ENCODE measurements at regions not wholly inside any gene's neighbourhood (a gene's known extent, or its start where the extent isn't known, plus 50 kb on each side); places are given as distances from the start of the nearest gene placed in this dataset.
"Not testable (repeated sequence)": the region's sequence is repeated elsewhere in the genome, so short reads cannot be mapped to it uniquely, and the experiment has no call there.

DNA sequence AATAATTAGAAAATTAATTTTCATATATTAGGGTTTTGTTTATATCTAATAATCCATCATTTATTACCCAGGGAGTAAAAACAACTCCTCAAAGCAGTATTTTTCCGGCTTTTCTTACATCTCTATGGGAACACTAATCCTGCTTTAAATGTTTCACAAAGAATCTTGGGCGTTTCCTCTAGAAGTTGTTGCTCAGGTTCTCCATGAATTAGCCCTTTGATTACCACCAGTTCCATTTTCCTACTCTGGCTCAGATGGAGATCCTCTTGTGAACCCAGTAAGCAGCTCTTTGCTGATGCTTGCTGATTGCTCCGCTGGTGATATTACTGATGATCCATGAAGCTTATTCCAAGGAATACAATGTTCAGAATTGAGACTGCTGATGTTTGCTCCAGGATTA is 78.5 kb upstream of the PKP2 start:
- H3K4me3 Mint-ChIP-seq: no peak overlapping the region
- no peak overlapping the region for H3K27ac Mint-ChIP-seq
- H3K4me1 Mint-ChIP-seq: no peaks in the 10 kb centered on the region
- CTCF ChIA-PET: no interaction called here
- H3K27me3 Mint-ChIP-seq: no peaks in the 10 kb centered on the region
- no peaks in the 10 kb centered on the region for H3K36me3 Mint-ChIP-seq (ENCODE audit: low read depth)
- ATAC-seq (no peak), DNase-seq (no peak)
- intact Hi-C loops (cut with DNase I, micrococcal nuclease): no loop called here
- POLR2A ChIA-PET: no interaction called here
- no peaks in the 10 kb centered on the region for H3K9me3 Mint-ChIP-seq (ENCODE audit: low read depth)

DNA sequence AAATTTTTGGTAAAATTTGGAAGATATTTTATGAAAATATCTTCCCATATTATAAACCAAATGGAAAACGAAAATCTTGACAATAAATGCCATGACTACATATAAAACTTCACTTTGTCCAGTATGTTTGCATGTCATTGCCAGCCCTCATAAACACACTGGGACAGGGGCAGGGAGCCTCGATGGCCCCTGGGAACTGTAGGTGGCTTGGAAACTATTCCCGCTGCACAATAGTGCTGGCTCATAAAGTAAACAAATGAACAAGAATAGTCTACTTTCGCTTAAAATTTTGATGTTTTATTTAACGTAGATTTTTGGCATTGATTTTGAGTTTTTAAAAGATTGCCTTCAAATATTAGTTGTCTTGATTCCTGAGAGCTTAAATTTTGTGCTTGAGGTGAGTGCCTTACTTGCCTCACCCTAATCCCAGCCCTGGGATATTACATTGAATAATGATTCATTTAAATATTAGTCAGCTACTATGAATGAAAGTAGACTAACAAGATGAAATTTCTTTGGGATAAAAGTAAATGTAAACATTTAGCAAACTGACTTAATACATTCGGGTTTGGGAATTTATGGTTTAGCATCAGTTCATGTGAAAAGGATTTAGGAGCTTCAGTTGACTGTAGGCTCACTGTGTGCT is 74.0 kb upstream of the PKP2 start:
- H3K4me3 Mint-ChIP-seq: no peak overlapping the region
- ATAC-seq (no peak), DNase-seq (no peak)
- intact Hi-C loops (cut with DNase I, micrococcal nuclease): no loop called here
- no peaks in the 10 kb centered on the region for H3K9me3 Mint-ChIP-seq (ENCODE audit: low read depth)
- H3K36me3 Mint-ChIP-seq (ENCODE audit: low read depth): no peaks in the 10 kb centered on the region
- H3K4me1 Mint-ChIP-seq: no peaks in the 10 kb centered on the region
- CTCF ChIA-PET: interaction anchor here (0.5 to 0.7 kb wide), 2 partner anchors 63 to 981 kb away, joined by 3 read pairs; no protein-coding TSS in a partner anchor
- H3K27ac Mint-ChIP-seq: no peak overlapping the region
- peaks cover 2% of the 10 kb centered on the region for H3K27me3 Mint-ChIP-seq
- POLR2A ChIA-PET: no interaction called here

DNA sequence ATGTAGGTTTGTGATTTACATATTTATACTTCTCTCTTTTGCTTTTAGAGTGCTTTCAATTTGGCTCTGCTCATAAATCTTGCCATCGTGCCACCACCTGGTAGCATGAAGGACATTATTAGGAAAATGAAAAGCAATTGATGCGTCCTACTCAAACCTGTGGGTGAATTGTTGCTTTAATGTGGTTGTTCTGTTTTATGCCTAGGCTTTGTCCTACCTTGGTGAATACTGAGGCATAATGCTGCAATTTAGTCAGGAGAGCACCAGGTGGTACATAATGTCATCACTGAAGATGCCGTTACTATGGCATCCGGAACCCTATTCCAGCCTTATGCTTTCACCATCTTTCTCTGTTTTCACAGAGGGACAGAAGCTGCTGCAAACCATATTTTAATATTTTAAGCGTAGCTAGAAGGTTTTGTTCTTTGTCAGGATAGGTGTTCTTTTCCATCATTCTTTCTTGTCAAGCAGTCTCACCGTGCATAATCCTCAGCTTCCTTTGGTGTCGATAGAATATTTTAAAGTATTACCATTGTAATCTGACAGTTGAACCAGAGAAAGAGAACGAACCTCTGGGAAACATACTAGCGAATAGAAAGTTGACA is 68.5 kb upstream of the PKP2 start:
- no peak overlapping the region for H3K27ac Mint-ChIP-seq
- H3K4me1 Mint-ChIP-seq: no peaks in the 10 kb centered on the region
- no peak for ATAC-seq

DNA sequence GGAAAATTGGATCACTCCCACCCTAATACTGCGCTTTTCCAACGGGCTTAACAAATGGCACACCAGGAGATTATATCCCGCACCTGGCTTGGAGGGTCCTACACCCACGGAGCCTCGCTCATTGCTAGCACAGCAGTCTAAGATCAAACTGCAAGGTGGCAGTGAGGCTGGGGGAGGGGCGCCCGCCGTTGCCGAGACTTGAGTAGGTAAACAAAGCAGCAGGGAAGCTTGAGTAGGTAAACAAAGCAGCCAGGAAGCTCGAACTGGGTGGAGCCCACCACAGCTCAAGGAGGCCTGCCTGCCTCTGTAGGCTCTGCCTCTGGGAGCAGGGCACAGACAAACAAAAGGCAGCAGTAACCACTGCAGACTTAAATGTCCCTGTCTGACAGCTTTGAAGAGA is 59.8 kb upstream of the PKP2 start:
- ATAC-seq; H3K36me3 Mint-ChIP-seq (ENCODE audit: low read depth); H3K4me3 Mint-ChIP-seq; H3K27ac Mint-ChIP-seq; DNase-seq; CTCF ChIA-PET; intact Hi-C loops (cut with DNase I, micrococcal nuclease); H3K4me1 Mint-ChIP-seq; POLR2A ChIA-PET; H3K27me3 Mint-ChIP-seq; H3K9me3 Mint-ChIP-seq (ENCODE audit: low read depth): not testable (repeated sequence)

More for the DNA sequence above, 68.5 kb upstream of the PKP2 start:
- ChIA-PET CTCF (no interaction called here), POLR2A (no interaction called here)
- intact Hi-C loops (cut with DNase I, micrococcal nuclease): no loop called here
- H3K27me3 Mint-ChIP-seq: peaks cover 2% of the 10 kb centered on the region
- no peak overlapping the region for H3K4me3 Mint-ChIP-seq
- no peaks in the 10 kb centered on the region for H3K36me3 Mint-ChIP-seq (ENCODE audit: low read depth)
- no peak for DNase-seq
- H3K9me3 Mint-ChIP-seq (ENCODE audit: low read depth): no peaks in the 10 kb centered on the region

DNA sequence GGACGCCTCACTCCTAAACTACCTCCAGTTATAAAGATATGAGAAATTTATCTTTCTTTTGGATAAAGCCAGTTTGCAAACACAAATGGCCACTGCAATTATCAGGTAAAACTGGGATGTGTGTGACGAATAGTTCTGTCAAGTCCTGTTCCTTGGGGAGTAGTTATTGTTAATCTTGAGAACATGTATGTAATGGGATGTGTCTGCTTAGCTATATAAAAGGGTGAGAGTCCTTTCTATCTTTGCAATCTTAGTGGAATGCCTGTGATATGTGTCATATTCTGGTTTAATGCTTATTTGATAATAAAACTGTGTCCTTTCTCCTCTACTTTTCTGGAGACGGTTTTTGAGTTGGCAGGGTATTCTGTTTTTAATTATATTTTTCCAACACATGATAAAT is 56.1 kb upstream of the PKP2 start:
- ChIA-PET CTCF (no interaction called here), POLR2A (no interaction called here)
- Mint-ChIP-seq H3K27me3 (no peaks in the 10 kb centered on the region), H3K9me3 (ENCODE audit: low read depth) (no peaks in the 10 kb centered on the region), H3K4me1 (no peaks in the 10 kb centered on the region), H3K36me3 (ENCODE audit: low read depth) (no peaks in the 10 kb centered on the region), H3K27ac (no peak overlapping the region), H3K4me3 (no peak overlapping the region)
- DNase-seq: no peak
- ATAC-seq: no peak
- intact Hi-C loops (cut with DNase I, micrococcal nuclease): no loop called here

DNA sequence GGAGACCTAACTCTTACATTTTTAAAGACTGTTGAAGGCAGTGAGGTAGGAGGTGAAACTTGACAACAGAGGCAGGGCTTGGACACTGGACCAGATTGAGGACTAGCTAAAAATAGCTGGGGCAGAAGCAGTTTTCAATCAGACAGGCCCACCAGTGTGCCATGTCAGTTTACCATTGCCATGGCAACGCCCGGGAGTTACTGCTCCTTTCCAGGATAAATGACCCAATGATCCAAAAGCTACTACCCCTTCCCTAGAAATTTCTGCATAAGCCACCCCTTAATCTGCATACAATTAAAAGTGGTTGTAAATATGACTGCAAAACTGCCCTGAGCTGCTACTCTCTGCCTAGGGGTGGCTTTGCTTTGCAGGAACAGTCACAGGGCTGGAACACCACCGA is 53.2 kb upstream of the PKP2 start:
- intact Hi-C loops (cut with DNase I, micrococcal nuclease): no loop called here
- ATAC-seq (no peak), DNase-seq (no peak)
- H3K4me3 Mint-ChIP-seq: no peak overlapping the region
- H3K36me3 Mint-ChIP-seq (ENCODE audit: low read depth): no peaks in the 10 kb centered on the region
- H3K4me1 Mint-ChIP-seq: no peaks in the 10 kb centered on the region
- H3K9me3 Mint-ChIP-seq (ENCODE audit: low read depth): no peaks in the 10 kb centered on the region
- no peak overlapping the region for H3K27ac Mint-ChIP-seq
- CTCF ChIA-PET: no interaction called here
- POLR2A ChIA-PET: no interaction called here
- no peaks in the 10 kb centered on the region for H3K27me3 Mint-ChIP-seq

DNA sequence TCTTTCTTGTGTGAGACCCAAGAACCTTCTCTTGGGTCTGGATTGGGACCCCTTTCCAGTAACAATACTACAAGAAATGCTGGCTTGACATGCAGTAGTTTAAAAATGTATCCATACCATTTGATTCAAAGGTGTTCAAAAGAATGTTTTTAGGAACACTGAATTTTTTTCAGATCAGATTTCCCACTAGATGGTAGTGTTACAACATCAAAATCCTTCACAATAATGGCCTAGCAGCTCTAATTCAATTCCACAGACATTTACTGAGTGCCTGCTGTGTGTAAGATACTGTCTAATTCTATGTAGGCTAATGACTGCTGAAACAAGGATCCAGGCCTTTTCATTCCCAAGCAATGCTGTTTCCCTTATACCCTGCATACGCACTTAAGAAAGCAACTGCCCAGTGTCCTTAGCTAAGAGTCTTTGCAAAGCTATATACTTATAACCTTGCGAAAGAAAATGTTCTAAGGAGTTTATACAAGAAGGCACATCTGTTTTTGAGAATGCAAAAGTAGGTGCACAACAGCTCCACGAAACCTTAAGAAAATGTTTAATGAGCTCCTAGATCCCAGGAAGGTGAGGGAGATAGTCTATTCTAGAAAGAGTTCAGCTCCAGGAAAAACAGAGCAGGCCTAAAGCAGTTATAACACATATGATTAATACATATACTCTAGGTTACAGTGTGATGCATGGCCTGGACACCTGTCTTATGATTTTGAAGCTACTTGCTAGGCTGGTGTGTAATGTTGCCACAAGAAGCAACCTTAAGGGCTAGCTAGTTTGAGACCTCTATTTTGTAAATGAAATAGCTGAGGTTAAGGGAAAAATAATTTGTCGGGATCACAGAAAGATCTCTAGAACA is 50.9 kb upstream of the PKP2 start:
- intact Hi-C loops (cut with DNase I, micrococcal nuclease): no loop called here
- no peaks in the 10 kb centered on the region for H3K9me3 Mint-ChIP-seq (ENCODE audit: low read depth)
- no peaks in the 10 kb centered on the region for H3K4me1 Mint-ChIP-seq
- POLR2A ChIA-PET: no interaction called here
- no peak overlapping the region for H3K27ac Mint-ChIP-seq
- CTCF ChIA-PET: interaction anchor here (0.6 to 2.0 kb wide), 4 partner anchors 38 to 946 kb away, joined by 3 to 5 read pairs (median 4); partner anchors contain the start of gene YARS2
- DNase-seq (no peak), ATAC-seq (no peak)
- H3K4me3 Mint-ChIP-seq: no peak overlapping the region
- H3K27me3 Mint-ChIP-seq: no peaks in the 10 kb centered on the region
- no peaks in the 10 kb centered on the region for H3K36me3 Mint-ChIP-seq (ENCODE audit: low read depth)

DNA sequence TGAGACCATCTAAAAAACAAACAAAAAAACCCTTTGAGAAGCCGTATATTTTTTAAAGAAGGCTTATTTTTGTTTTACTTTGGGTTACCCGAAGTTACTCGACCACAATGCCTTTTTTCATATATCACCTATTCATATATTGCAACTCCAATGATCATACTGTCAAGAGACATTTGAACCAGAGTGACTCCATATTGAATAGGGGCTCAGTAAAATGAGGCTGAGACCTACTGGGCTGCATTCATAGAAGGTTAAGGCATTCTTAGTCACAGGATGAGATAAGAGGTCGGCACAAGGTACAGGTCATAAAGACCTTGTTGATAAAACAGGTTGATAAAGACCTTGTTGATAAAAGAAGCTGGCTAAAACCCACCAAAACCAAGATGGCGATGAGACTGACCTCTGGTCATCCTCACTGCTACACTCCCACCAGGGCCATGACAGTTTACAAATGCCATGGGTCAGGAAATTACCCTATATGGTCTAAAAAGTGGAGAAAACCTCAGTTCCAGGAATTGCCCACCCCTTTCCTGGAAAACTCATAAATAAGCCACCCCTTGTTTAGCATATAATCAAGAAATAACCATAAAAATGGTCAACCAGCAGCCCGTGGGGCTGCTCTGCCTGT is 50.0 kb upstream of the PKP2 start:
- DNase-seq (no peak), ATAC-seq (no peak)
- intact Hi-C loops (cut with DNase I, micrococcal nuclease): no loop called here
- ChIA-PET CTCF (interaction anchor here (2.0 kb wide), 1 partner anchor 191 kb away, joined by 5 read pairs; the partner anchor contains the start of gene YARS2), POLR2A (no interaction called here)
- H3K9me3 Mint-ChIP-seq (ENCODE audit: low read depth): no peaks in the 10 kb centered on the region
- no peaks in the 10 kb centered on the region for H3K27me3 Mint-ChIP-seq
- no peaks in the 10 kb centered on the region for H3K4me1 Mint-ChIP-seq
- no peaks in the 10 kb centered on the region for H3K36me3 Mint-ChIP-seq (ENCODE audit: low read depth)
- H3K27ac Mint-ChIP-seq: no peak overlapping the region
- no peak overlapping the region for H3K4me3 Mint-ChIP-seq

Data from activated CD4-positive, alpha-beta T cell treated with anti-CD3 and anti-CD28 coated beads for 36 hours (primary cell).